Psoas muscle (tissue), 7 donors: ENCODE measurements at regions not wholly inside any gene's neighbourhood (a gene's known extent, or its start where the extent isn't known, plus 50 kb on each side); places are given as distances from the start of the nearest gene placed in this dataset.

Experiments
- ATAC-seq, 4 donors: fragments of 200-7000 bp; cut with Tn5 transposase; one replicate each; pipeline ENCODE4 v1.9.1; 2020; ENCODE audit warnings: moderate library complexity in 3 of 4, mild to moderate bottlenecking in 2 of 4
- DNase-seq, 2 donors: peaks; one replicate each; pipeline ENCODE4 v3.0.0-alpha.2; 2020
- H3K27ac ChIP-seq: fragments of 200-600 bp; one replicate; pipeline ENCODE4 v1.8.0; 2022
- H3K27me3 ChIP-seq, 3 donors: fragments of 200-600 bp in 1 of 3; one replicate each; pipeline versions ENCODE4 v1.6.1 to v1.8.0; 2013 to 2022; ENCODE audit warnings: low read length in 2 of 3, mild to moderate bottlenecking in 2 of 3, moderate library complexity in 1 of 3; ENCODE audit not compliant: insufficient read depth in 3 of 3
- H3K36me3 ChIP-seq, 2 donors: fragments of 200-600 bp in 1 of 2; one replicate each; pipeline versions ENCODE4 v1.6.1 to v1.8.0; 2013 to 2022; ENCODE audit warnings: low read depth in 1 of 2, mild to moderate bottlenecking in 1 of 2, moderate library complexity in 1 of 2; ENCODE audit not compliant: insufficient read depth in 1 of 2
- H3K4me1 ChIP-seq: fragments of 200-600 bp; one replicate; pipeline ENCODE4 v1.8.0; 2022
- H3K4me3 ChIP-seq: fragments of 200-600 bp; one replicate; pipeline ENCODE4 v1.8.0; 2022; ENCODE audit warnings: mild to moderate bottlenecking
- H3K9me3 ChIP-seq: fragments of 200-600 bp; one replicate; pipeline ENCODE4 v1.8.0; 2022
- WGBS, 3 donors: extraction: QIAGEN DNeasy Blood & Tissue Kit; methylation state at CpG; one replicate each; pipeline versions ENCODE4 v1.1.6 to v1.1.7; 2013; 5-methylcytosine and 5-hydroxymethylcytosine counted together
- intact Hi-C, 2 donors: fragments of 100-400 bp; cut with DNase I; formaldehyde crosslinking; loops; one replicate each; pipeline versions ENCODE4 v1.11.0 to v1.14.2; 2022
- TF ChIP-seq, protein P1 (sequence below): fragments of 200-600 bp; IDR thresholded peaks from one replicate; pipeline ENCODE4 v1.8.0; 2022; ENCODE audit warnings: antibody characterized with exemption
- donor health status: healthy with polysubstance abuse.
- donor health status: DM: no; HTN: no; CAD: no; lungs with moderate emphysema.
- donor health status: Bipolar disorder and iron deficiency.
- donor health status: healthy.
- donor health status: DM: yes; HTN: yes; CAD: no.
- donor health status: DM: no; HTN: no; CAD: no.
- donor health status: DM: yes; HTN: yes; CAD: no.

- H3K27me3 ChIP-seq: no peaks in the 10 kb centered on the region
- H3K36me3 ChIP-seq: no peaks in the 10 kb centered on the region
- H3K27ac ChIP-seq: no peak overlapping the region
- no peaks in the 10 kb centered on the region for H3K9me3 ChIP-seq
- DNase-seq (no peak), ATAC-seq (no peak)
- TF ChIP-seq, protein P1, sequence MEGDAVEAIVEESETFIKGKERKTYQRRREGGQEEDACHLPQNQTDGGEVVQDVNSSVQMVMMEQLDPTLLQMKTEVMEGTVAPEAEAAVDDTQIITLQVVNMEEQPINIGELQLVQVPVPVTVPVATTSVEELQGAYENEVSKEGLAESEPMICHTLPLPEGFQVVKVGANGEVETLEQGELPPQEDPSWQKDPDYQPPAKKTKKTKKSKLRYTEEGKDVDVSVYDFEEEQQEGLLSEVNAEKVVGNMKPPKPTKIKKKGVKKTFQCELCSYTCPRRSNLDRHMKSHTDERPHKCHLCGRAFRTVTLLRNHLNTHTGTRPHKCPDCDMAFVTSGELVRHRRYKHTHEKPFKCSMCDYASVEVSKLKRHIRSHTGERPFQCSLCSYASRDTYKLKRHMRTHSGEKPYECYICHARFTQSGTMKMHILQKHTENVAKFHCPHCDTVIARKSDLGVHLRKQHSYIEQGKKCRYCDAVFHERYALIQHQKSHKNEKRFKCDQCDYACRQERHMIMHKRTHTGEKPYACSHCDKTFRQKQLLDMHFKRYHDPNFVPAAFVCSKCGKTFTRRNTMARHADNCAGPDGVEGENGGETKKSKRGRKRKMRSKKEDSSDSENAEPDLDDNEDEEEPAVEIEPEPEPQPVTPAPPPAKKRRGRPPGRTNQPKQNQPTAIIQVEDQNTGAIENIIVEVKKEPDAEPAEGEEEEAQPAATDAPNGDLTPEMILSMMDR: no peak
- intact Hi-C loops: no loop called here
- 33 to 42% (median 38%) methylated on average over 1 of the region's 1 CpG for WGBS, 3 donors
- H3K4me3 ChIP-seq: no peak overlapping the region
- no peaks in the 10 kb centered on the region for H3K4me1 ChIP-seq
Measured at GRCh38 chr14:62093736-62094135, 331.5 kb downstream of the SNAPC1 start.

DNA sequence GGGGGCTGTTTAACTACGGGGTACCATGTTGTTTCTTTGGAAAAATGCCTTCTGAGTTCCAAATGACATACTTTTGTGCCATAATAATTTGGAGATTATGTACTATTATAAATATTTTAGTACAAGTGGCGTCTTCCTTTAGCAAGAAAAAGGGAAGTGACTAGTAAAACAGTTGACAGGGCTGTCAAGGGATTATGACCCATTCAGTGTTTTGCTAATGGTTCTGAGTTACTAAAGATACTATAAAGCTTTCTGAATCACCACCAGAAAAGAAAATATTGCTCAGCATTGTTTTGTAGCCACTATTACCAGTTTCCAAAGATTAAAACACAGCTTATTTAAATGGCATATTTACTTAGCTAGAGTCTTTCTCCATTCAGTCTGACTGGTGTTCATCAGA lies 334.9 kb downstream of the SNAPC1 start:
- no peak overlapping the region for H3K4me3 ChIP-seq
- H3K27ac ChIP-seq: no peak overlapping the region
- no peaks in the 10 kb centered on the region for H3K9me3 ChIP-seq
- peaks cover 0 to 2% (median 0%) of the 10 kb centered on the region in 3 donors for H3K27me3 ChIP-seq
- TF ChIP-seq, protein P1: no peak
- no peak for DNase-seq
- 57 to 72% (median 65%) methylated on average over 2 of the region's 2 CpGs for WGBS, 3 donors
- H3K36me3 ChIP-seq: no peaks in the 10 kb centered on the region
- no peak for ATAC-seq
- no peaks in the 10 kb centered on the region for H3K4me1 ChIP-seq
- intact Hi-C loops: no loop called here

DNA sequence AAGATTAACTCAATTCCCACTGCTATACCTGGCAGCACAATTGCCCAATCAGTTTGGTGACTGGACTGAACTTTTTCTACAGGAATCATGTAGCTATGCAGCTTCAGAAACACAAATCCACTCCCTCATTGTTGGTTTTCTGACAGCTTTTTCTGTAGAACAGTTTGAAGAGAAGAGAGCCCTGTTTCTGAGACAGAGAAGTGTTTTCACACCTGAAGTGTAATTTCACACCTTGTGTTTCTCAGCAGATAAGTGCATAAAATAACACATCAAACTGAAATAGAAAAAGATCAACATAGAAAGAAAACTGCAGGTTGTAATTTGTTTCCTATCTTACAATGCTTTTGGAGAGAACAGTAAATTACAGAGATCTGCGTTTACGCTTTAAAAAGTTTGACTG lies 335.6 kb downstream of the SNAPC1 start:
- no peak for DNase-seq
- Histone ChIP-seq H3K4me3 (no peak overlapping the region), H3K4me1 (no peaks in the 10 kb centered on the region), H3K27ac (no peak overlapping the region), H3K9me3 (no peaks in the 10 kb centered on the region), H3K36me3 (no peaks in the 10 kb centered on the region), H3K27me3 (peaks cover 0 to 2% (median 0%) of the 10 kb centered on the region in 3 donors)
- 70 to 81% (median 81%) methylated on average over 2 of the region's 2 CpGs for WGBS, 3 donors
- TF ChIP-seq, protein P1: no peak
- intact Hi-C loops: no loop called here
- ATAC-seq: no peak

DNA sequence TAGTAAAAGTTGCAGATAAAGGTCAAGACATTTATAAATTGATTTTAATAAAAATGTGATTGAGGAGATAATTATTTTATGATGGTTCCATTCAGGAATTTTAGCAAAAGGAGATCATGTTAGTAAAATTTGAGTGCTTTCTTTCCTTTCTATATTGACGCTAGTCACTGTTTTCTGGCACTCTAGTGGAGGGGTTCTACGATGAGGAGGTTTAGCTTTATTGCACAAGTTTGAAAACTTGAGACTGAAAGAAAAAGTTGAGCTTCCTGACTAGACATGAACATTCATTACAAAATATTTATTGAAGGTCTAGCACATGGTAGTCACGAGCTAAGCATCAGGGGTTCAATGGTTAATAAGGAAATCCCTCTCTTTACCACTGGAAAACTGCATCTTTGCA lies 336.1 kb downstream of the SNAPC1 start:
- no peak for DNase-seq
- intact Hi-C loops: no loop called here
- ATAC-seq: no peak
- Histone ChIP-seq H3K27ac (no peak overlapping the region), H3K4me1 (no peaks in the 10 kb centered on the region), H3K9me3 (no peaks in the 10 kb centered on the region), H3K4me3 (no peak overlapping the region), H3K27me3 (peaks cover 0 to 2% (median 0%) of the 10 kb centered on the region in 3 donors), H3K36me3 (no peaks in the 10 kb centered on the region)
- TF ChIP-seq, protein P1: no peak
- 69 to 74% (median 70%) methylated on average over 3 of the region's 3 CpGs for WGBS, 3 donors

DNA sequence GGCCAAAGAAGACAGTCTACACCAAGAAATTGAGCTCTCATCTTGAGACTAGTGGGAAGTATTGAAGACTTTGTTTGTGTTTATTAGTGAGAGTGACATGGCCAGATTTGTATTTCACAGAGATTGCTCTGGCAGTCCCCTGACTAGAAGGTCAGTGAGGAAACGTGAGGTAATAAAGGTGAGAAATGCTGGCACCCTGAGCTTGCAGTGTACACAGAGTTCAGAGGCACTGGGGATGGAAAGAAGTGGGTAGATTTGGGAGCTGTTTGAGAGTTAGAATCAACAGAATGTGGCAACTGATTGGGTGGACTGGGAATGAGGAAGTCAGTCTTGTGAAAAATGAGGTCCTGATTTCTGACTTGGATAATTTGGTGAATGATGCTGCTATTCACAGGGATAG lies 336.9 kb downstream of the SNAPC1 start:
- H3K4me1 ChIP-seq: no peaks in the 10 kb centered on the region
- H3K36me3 ChIP-seq: no peaks in the 10 kb centered on the region
- intact Hi-C loops: no loop called here
- no peak for ATAC-seq
- 48 to 50% (median 50%) methylated on average over 1 of the region's 1 CpG for WGBS, 3 donors
- peaks cover 0 to 2% (median 0%) of the 10 kb centered on the region in 3 donors for H3K27me3 ChIP-seq
- no peak overlapping the region for H3K4me3 ChIP-seq
- DNase-seq: no peak
- no peak overlapping the region for H3K27ac ChIP-seq
- H3K9me3 ChIP-seq: no peaks in the 10 kb centered on the region
- TF ChIP-seq, protein P1: no peak
